SK-N-SH (cell line): ENCODE measurements at regions not wholly inside any gene's neighbourhood (a gene's known extent, or its start where the extent isn't known, plus 50 kb on each side); places are given as distances from the start of the nearest gene placed in this dataset.

Source experiments
- CTCF ChIA-PET: fragments of 300-600, 350-600 bp; formaldehyde crosslinking; extraction: SDS; loops from one replicate; lab custom pipeline; 2021; lab: Yijun Ruan, JAX
- POLR2A ChIA-PET: fragments of 350-600 bp; sonication (Branson Sonifier 250); formaldehyde crosslinking; extraction: SDS; loops from one replicate; lab custom pipeline; 2020; ENCODE audit warnings: antibody characterized with exemption, inconsistent platforms; lab: Yijun Ruan, JAX
- DNase-seq: peaks from one replicate; pipeline ENCODE4 v3.0.0; 2012
- H2AFZ ChIP-seq: fragments of 200-600 bp; sonication (generic); 2 replicates; pipeline ENCODE4 v1.8.1; 2016; ENCODE audit warnings: antibody characterized with exemption, mild to moderate bottlenecking, low read depth
- H3F3A ChIP-seq: fragments of 200-600 bp; sonication (generic); replicated peaks from 2 replicates; pipeline ENCODE3; 2016; ENCODE audit warnings: antibody characterized with exemption, mild to moderate bottlenecking; ENCODE audit not compliant: insufficient read depth
- H3K27ac ChIP-seq, 2 experiments: fragments of 200-500 bp in 1 of 2; fragments of 200-600 bp in 1 of 2; sonication (Bioruptor generic) in 1 of 2; sonication (generic), shearing (Covaris generic) in 1 of 2; 2 replicates each; pipeline versions ENCODE4 v1.5.1 to v1.6.1; 2014 to 2016; ENCODE audit warnings: low read depth in 2 of 2, inconsistent platforms in 1 of 2, low read length in 1 of 2, mild to moderate bottlenecking in 1 of 2, mixed read lengths in 1 of 2
- H3K27me3 ChIP-seq: fragments of 200-600 bp; sonication (generic), shearing (Covaris generic); 2 replicates; pipeline ENCODE4 v1.6.1; 2016; ENCODE audit warnings: mixed run types; ENCODE audit not compliant: insufficient read depth
- H3K36me3 ChIP-seq, 2 experiments: fragments of 200-500 bp in 1 of 2; fragments of 200-600 bp in 1 of 2; sonication (Bioruptor generic) in 1 of 2; sonication (generic) in 1 of 2; replicated peaks in 1 of 2; 2 replicates each; pipeline versions ENCODE3 to v1.5.1; 2014 to 2016; ENCODE audit warnings: low read length in 1 of 2, mild to moderate bottlenecking in 1 of 2; ENCODE audit not compliant: insufficient read depth in 2 of 2, control insufficient read depth in 1 of 2
- H3K4me1 ChIP-seq, 2 experiments: fragments of 200-500 bp in 1 of 2; fragments of 200-600 bp in 1 of 2; sonication (Bioruptor generic) in 1 of 2; sonication (generic), shearing (Covaris generic) in 1 of 2; 2 replicates each; pipeline versions ENCODE4 v1.5.1 to v1.6.1; 2014 to 2016; ENCODE audit warnings: low read depth in 1 of 2, low read length in 1 of 2, mixed run types in 1 of 2; ENCODE audit not compliant: insufficient read depth in 2 of 2, control insufficient read depth in 1 of 2
- H3K4me2 ChIP-seq: fragments of 200-600 bp; sonication (generic), shearing (Covaris generic); 2 replicates; pipeline ENCODE4 v1.6.1; 2017; ENCODE audit warnings: mixed run types
- H3K4me3 ChIP-seq, 2 experiments: fragments of 200-500 bp in 1 of 2; fragments of 200-600 bp in 1 of 2; sonication (Bioruptor generic) in 1 of 2; sonication (generic), shearing (Covaris generic) in 1 of 2; 2 replicates each; pipeline versions ENCODE4 v1.5.1 to v1.8.1; 2014 to 2016; ENCODE audit warnings: low read depth in 2 of 2, inconsistent platforms in 1 of 2, low read length in 1 of 2, mild to moderate bottlenecking in 1 of 2, mixed read lengths in 1 of 2, moderate library complexity in 1 of 2
- H3K79me2 ChIP-seq: fragments of 200-600 bp; sonication (generic); 2 replicates; pipeline ENCODE4 v1.8.1; 2017; ENCODE audit warnings: mild to moderate bottlenecking; ENCODE audit not compliant: insufficient read depth
- H3K9ac ChIP-seq: fragments of 200-600 bp; sonication (generic); 2 replicates; pipeline ENCODE4 v1.6.1; 2017; ENCODE audit warnings: mixed run types
- H3K9me2 ChIP-seq: fragments of 200-600 bp; sonication (generic); 2 replicates; pipeline ENCODE4 v1.6.1; 2017; ENCODE audit warnings: mixed run types
- H3K9me3 ChIP-seq: fragments of 200-600 bp; sonication (generic); 2 replicates; pipeline ENCODE4 v1.6.1; 2017; ENCODE audit warnings: mixed run types, mild to moderate bottlenecking, moderate library complexity
- H4K20me1 ChIP-seq: fragments of 200-600 bp; sonication (generic); 2 replicates; pipeline ENCODE4 v1.6.1; 2017; ENCODE audit warnings: mild to moderate bottlenecking, mixed run types; ENCODE audit not compliant: insufficient read depth
- CHD2 ChIP-seq: fragments of 150-350 bp; IDR thresholded peaks from 2 replicates; pipeline ENCODE4 v1.6.1; 2018; ENCODE audit warnings: low read length; ENCODE audit not compliant: partially characterized antibody
- CTCF ChIP-seq: fragments of 200-600 bp; sonication (generic); IDR thresholded peaks from 2 replicates; pipeline ENCODE4 v1.6.1; 2017; ENCODE audit warnings: antibody characterized with exemption, mild to moderate bottlenecking, moderate library complexity
- ELF1 ChIP-seq: IDR thresholded peaks from 2 replicates; pipeline ENCODE4 v1.4.0; 2012
- EP300 ChIP-seq, 2 experiments: IDR thresholded peaks; 2 replicates each; pipeline versions ENCODE4 v1.4.0 to v1.6.1; 2012; ENCODE audit warnings: borderline replicate concordance in 1 of 2, low read depth in 1 of 2, low read length in 1 of 2
- FOXM1 ChIP-seq: IDR thresholded peaks from 2 replicates; pipeline ENCODE4 v1.4.0; 2012; ENCODE audit warnings: low read depth, mild to moderate bottlenecking
- GATA2 ChIP-seq: sonication (generic); formaldehyde crosslinking; IDR thresholded peaks from 2 replicates; pipeline ENCODE4 v1.5.0; 2020; ENCODE audit warnings: mild to moderate bottlenecking, missing genetic modification reagents
- IRF3 ChIP-seq: fragments of 150-350 bp; IDR thresholded peaks from 2 replicates; pipeline ENCODE4 v1.6.1; 2016; ENCODE audit warnings: mild to moderate bottlenecking, low read depth, low read length
- MXI1 ChIP-seq: IDR thresholded peaks from 2 replicates; pipeline ENCODE4 v1.6.1; 2012; ENCODE audit warnings: mild to moderate bottlenecking, low read depth, low read length, improper control_type of control experiment
- PBX3 ChIP-seq: IDR thresholded peaks from 2 replicates; pipeline ENCODE4; 2012
- RAD21 ChIP-seq: IDR thresholded peaks from 2 replicates; pipeline ENCODE4 v1.6.1; 2012; ENCODE audit warnings: mild to moderate bottlenecking, low read length
- RXRA ChIP-seq: IDR thresholded peaks from 2 replicates; pipeline ENCODE4 v1.4.0; 2012; ENCODE audit warnings: low read depth, mild to moderate bottlenecking, borderline replicate concordance
- TEAD4 ChIP-seq: IDR thresholded peaks from 2 replicates; pipeline ENCODE4 v1.4.0; 2012; ENCODE audit warnings: mild to moderate bottlenecking, borderline replicate concordance; ENCODE audit not compliant: insufficient read depth
- ZBTB33 ChIP-seq: IDR thresholded peaks from 2 replicates; pipeline ENCODE4 v1.4.0; 2012; ENCODE audit warnings: low read depth, borderline replicate concordance
- WGBS: methylation state at CpG from one replicate; pipeline ENCODE4 v1.1.6; 2017; ENCODE audit warnings: low lambda C conversion rate; 5-methylcytosine and 5-hydroxymethylcytosine counted together
- TF ChIP-seq, protein P1 (sequence below): IDR thresholded peaks from 2 replicates; pipeline ENCODE4 v1.4.0; 2012; ENCODE audit warnings: low read depth, borderline replicate concordance

GRCh38 chr17:31692027-31692426, 167.0 kb downstream of the COPRS start (continued):
- TF ChIP-seq ZBTB33 (no peak), RXRA (no peak), PBX3 (no peak), TEAD4 (no peak), CHD2 (no peak), FOXM1 (no peak), GATA2 (no peak), ELF1 (no peak), CTCF (no peak)
- TF ChIP-seq, protein P1, sequence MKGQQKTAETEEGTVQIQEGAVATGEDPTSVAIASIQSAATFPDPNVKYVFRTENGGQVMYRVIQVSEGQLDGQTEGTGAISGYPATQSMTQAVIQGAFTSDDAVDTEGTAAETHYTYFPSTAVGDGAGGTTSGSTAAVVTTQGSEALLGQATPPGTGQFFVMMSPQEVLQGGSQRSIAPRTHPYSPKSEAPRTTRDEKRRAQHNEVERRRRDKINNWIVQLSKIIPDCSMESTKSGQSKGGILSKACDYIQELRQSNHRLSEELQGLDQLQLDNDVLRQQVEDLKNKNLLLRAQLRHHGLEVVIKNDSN, result no peak
- TF ChIP-seq, all 33 proteins: peak for 0

DNA sequence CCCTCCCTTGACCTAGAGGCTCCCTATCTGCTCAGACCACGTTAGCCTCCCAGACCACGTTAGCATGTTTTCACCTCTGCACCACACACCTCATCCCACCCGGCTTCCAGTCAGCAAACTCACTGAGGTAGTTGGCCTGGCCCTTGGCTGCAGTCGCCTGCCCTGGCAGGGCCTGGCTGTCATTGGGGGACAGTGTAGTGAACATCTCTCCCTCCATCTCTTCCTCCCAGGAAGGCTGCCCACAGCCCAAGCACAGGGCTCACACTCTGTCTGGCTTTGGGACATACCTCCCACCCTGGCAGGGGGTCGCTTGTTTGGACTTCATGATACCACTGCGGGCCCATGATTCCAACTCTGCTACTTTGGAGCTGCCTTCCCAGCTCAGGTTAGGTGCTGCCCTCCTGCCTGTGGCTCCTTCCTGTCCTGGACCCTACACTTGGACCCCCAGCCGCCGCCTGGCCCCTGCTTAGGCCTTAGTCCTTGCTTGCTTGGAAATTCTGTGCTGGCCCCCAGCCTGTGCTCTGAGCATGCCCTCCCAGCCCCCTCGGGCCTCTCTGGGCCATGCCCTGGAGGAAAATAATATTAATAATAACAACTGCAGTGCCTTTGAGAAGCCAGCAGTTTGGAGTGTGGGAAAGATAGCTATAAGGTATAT, 167.7 kb downstream of the COPRS start:
- no peak for TF ChIP-seq FOXM1
- TF ChIP-seq EP300 (IDR thresholded peaks at IDR 0.05; ENCODE audit: borderline replicate concordance in 1 of 2, low read depth in 1 of 2, low read length in 1 of 2), result no peak
- no peak for TF ChIP-seq IRF3
- TF ChIP-seq RAD21, result no peak
- no peak for TF ChIP-seq MXI1
- Histone ChIP-seq H3K27ac (no peak overlapping the region), H3K4me1 (peaks cover 13 to 15% of the 10 kb centered on the region in 2 experiments; a peak in 2 of 4 replicates), H4K20me1 (no peaks in the 10 kb centered on the region), H3K9me3 (no peaks in the 10 kb centered on the region), H3K9me2 (no peaks in the 10 kb centered on the region), H3F3A (peaks cover 20% of the 10 kb centered on the region), H3K36me3 (no peaks in the 10 kb centered on the region), H3K27me3 (no peaks in the 10 kb centered on the region), H2AFZ (peak overlapping the region; percentile 23; the same call in 1 of the 2 replicates), H3K9ac (no peak overlapping the region), H3K79me2 (no peaks in the 10 kb centered on the region), H3K4me2 (no peak overlapping the region), H3K4me3 (no peak overlapping the region)
- ChIA-PET CTCF (interaction anchor here (2.7 kb wide), 1 partner anchor 151 kb away, joined by 11 read pairs; no protein-coding TSS in a partner anchor), POLR2A (no interaction called here)
- no peak for DNase-seq
- WGBS, result 83% methylated on average over 5 of the region's 9 CpGs
